HCT116 (cell line): ENCODE measurements at regions not wholly inside any gene's neighbourhood (a gene's known extent, or its start where the extent isn't known, plus 50 kb on each side); places are given as distances from the start of the nearest gene placed in this dataset.

Experiments
- ATAC-seq: fragments of 200-7000 bp; cut with Tn5 transposase; 2 replicates; pipeline ENCODE4 v1.9.1; 2020; ENCODE audit warnings: mild to moderate bottlenecking, moderate library complexity
- BruUV-seq: library from RNA; stranded (reverse); fragments of 400-500 nt; replicated peaks from 2 replicates; lab custom pipeline; 2021; lab: Mats Ljungman, UMichigan
- CTCF ChIA-PET: fragments of 300-600 bp; sonication (Branson Sonifier 250); formaldehyde crosslinking; loops from one replicate; lab custom pipeline; 2021; ENCODE audit warnings: antibody characterized with exemption; lab: Charles Lee
- POLR2A ChIA-PET: fragments of 300-600, 350-600 bp; sonication (Branson Sonifier 250); formaldehyde crosslinking; loops from one replicate; lab custom pipeline; 2021; ENCODE audit warnings: antibody characterized with exemption; lab: Charles Lee
- RAD21 ChIA-PET, 2 experiments: fragments of 300-600 bp; sonication (Branson Sonifier 250); formaldehyde crosslinking; loops; one replicate each; lab custom pipeline; 2023; ENCODE audit warnings: low total read pairs in 2 of 2; ENCODE audit not compliant: uncharacterized antibody in 2 of 2, unreplicated experiment in 2 of 2, low non-redundant PET in 1 of 2; lab: Charles Lee
- DNase-seq: peaks from one replicate; pipeline ENCODE4 v3.0.0-alpha.2; 2010; ENCODE audit warnings: low read depth, low spot score
- H2AFZ ChIP-seq: fragments of 200-600 bp; shearing (Covaris generic), sonication (generic); 2 replicates; pipeline ENCODE4 v1.6.1; 2017; ENCODE audit warnings: low read depth, mixed run types, mixed read lengths, antibody characterized with exemption, low read length; ENCODE audit not compliant: poor library complexity, severe bottlenecking
- H3K27ac ChIP-seq: 2 replicates; pipeline ENCODE4 v1.5.1; 2012; ENCODE audit warnings: low read depth, low read length
- H3K27me3 ChIP-seq: fragments of 200-600 bp; sonication (generic); 2 replicates; pipeline ENCODE4 v1.6.1; 2016; ENCODE audit warnings: mixed run types, low read length, mixed read lengths; ENCODE audit not compliant: insufficient read depth
- H3K36me3 ChIP-seq, 2 experiments: fragments of 200-500 bp in 1 of 2; fragments of 200-600 bp in 1 of 2; sonication (Bioruptor generic) in 1 of 2; sonication (generic) in 1 of 2; 2 replicates each; pipeline versions ENCODE4 v1.5.1 to v1.6.1; 2014 to 2016; ENCODE audit warnings: low read length in 2 of 2, inconsistent platforms in 1 of 2, mixed read lengths in 1 of 2, mixed run types in 1 of 2; ENCODE audit not compliant: insufficient read depth in 2 of 2, control insufficient read depth in 1 of 2
- H3K4me1 ChIP-seq, 2 experiments: fragments of 200-600 bp in 1 of 2; sonication (generic) in 1 of 2; 2 replicates each; pipeline versions ENCODE4 v1.5.1 to v1.6.1; 2012 to 2017; ENCODE audit warnings: low read length in 2 of 2, inconsistent platforms in 1 of 2, mild to moderate bottlenecking in 1 of 2, mixed read lengths in 1 of 2, mixed run types in 1 of 2, moderate library complexity in 1 of 2; ENCODE audit not compliant: insufficient read depth in 2 of 2, control insufficient read depth in 1 of 2
- H3K4me2 ChIP-seq: fragments of 200-600 bp; sonication (generic); 2 replicates; pipeline ENCODE4 v1.6.1; 2017; ENCODE audit warnings: mixed run types, low read length, mixed read lengths
- H3K4me3 ChIP-seq, 2 experiments: fragments of 200-600 bp in 1 of 2; sonication (generic) in 1 of 2; replicated peaks in 1 of 2; 2 replicates each; pipeline ENCODE4 v1.5.1; 2011 to 2016; ENCODE audit warnings: low read length in 2 of 2, control low read depth in 1 of 2, low read depth in 1 of 2, mild to moderate bottlenecking in 1 of 2, mixed read lengths in 1 of 2, mixed run types in 1 of 2
- H3K79me2 ChIP-seq: fragments of 200-600 bp; sonication (generic); 2 replicates; pipeline ENCODE4 v1.6.1; 2017; ENCODE audit warnings: mild to moderate bottlenecking, mixed run types, low read length, moderate library complexity, mixed read lengths; ENCODE audit not compliant: insufficient read depth
- H3K9ac ChIP-seq: fragments of 200-600 bp; sonication (generic); 2 replicates; pipeline ENCODE4 v1.6.1; 2016; ENCODE audit warnings: low read length, mixed read lengths
- H3K9me2 ChIP-seq: fragments of 200-600 bp; sonication (generic), shearing (Covaris generic); 2 replicates; pipeline ENCODE4 v1.6.1; 2017; ENCODE audit warnings: mixed run types, mild to moderate bottlenecking, moderate library complexity; ENCODE audit not compliant: insufficient read depth
- H3K9me3 ChIP-seq, 2 experiments: fragments of 200-500 bp in 1 of 2; fragments of 200-600 bp in 1 of 2; sonication (Bioruptor generic) in 1 of 2; sonication (generic) in 1 of 2; 2 replicates each; pipeline ENCODE4 v1.6.1; 2014 to 2017; ENCODE audit warnings: low read length in 2 of 2, mixed read lengths in 2 of 2, inconsistent platforms in 1 of 2, low read depth in 1 of 2, mild to moderate bottlenecking in 1 of 2, mixed run types in 1 of 2, moderate library complexity in 1 of 2; ENCODE audit not compliant: control insufficient read depth in 1 of 2, insufficient read depth in 1 of 2
- H4K20me1 ChIP-seq: fragments of 200-600 bp; sonication (generic), shearing (Covaris generic); 2 replicates; pipeline ENCODE4 v1.6.1; 2017; ENCODE audit warnings: mixed run types, mild to moderate bottlenecking, moderate library complexity; ENCODE audit not compliant: insufficient read depth
- CBX3 ChIP-seq: IDR thresholded peaks from 2 replicates; pipeline ENCODE4 v1.6.1; 2012; ENCODE audit warnings: low read depth
- CEBPB ChIP-seq: IDR thresholded peaks from 2 replicates; pipeline ENCODE4 v1.6.1; 2012; ENCODE audit warnings: low read depth
- CTCF ChIP-seq, 3 experiments: fragments of 200-600 bp in 1 of 3; sonication (generic) in 1 of 3; IDR thresholded peaks in 2 of 3; conservative IDR thresholded peaks in 1 of 3; 2 replicates each; pipeline ENCODE4 v1.5.1; 2012 to 2017; ENCODE audit warnings: low read depth in 2 of 3, low read length in 2 of 3, antibody characterized with exemption in 1 of 3, borderline replicate concordance in 1 of 3, control low read depth in 1 of 3, mild to moderate bottlenecking in 1 of 3, mixed read lengths in 1 of 3, mixed run types in 1 of 3, moderate library complexity in 1 of 3; ENCODE audit not compliant: insufficient read depth in 1 of 3
- EGR1 ChIP-seq: IDR thresholded peaks from 2 replicates; pipeline ENCODE4 v1.6.1; 2012; ENCODE audit warnings: low read depth
- ELF1 ChIP-seq: IDR thresholded peaks from 2 replicates; pipeline ENCODE4 v1.6.1; 2012; ENCODE audit warnings: low read depth, borderline replicate concordance
- EZH2 ChIP-seq: fragments of 200-600 bp; sonication (generic); IDR thresholded peaks from 2 replicates; pipeline ENCODE4 v1.6.1; 2017; ENCODE audit warnings: antibody characterized with exemption, mixed run types
- EZH2phosphoT487 ChIP-seq: fragments of 200-600 bp; IDR thresholded peaks from 2 replicates; pipeline ENCODE4 v1.6.1; 2018; ENCODE audit warnings: antibody characterized with exemption, borderline replicate concordance
- MAX ChIP-seq: IDR thresholded peaks from 2 replicates; pipeline ENCODE4 v1.6.1; 2012
- POLR2A ChIP-seq: IDR thresholded peaks from 2 replicates; pipeline ENCODE4 v1.7.0; 2011; ENCODE audit warnings: borderline replicate concordance; ENCODE audit not compliant: insufficient read depth, insufficient read length; ENCODE audit errors: extremely low read depth
- POLR2AphosphoS5 ChIP-seq: IDR thresholded peaks from 2 replicates; pipeline ENCODE4 v1.6.1; 2011; ENCODE audit warnings: mild to moderate bottlenecking, low read depth, low read length, moderate library complexity
- RAD21 ChIP-seq: IDR thresholded peaks from 2 replicates; pipeline ENCODE4 v1.6.1; 2012; ENCODE audit warnings: low read depth, mild to moderate bottlenecking
- REST ChIP-seq: IDR thresholded peaks from 2 replicates; pipeline ENCODE4 v1.6.1; 2012; ENCODE audit warnings: low read depth
- SIN3A ChIP-seq: IDR thresholded peaks from 2 replicates; pipeline ENCODE4 v1.6.1; 2012; ENCODE audit warnings: low read depth
- SP1 ChIP-seq: IDR thresholded peaks from 2 replicates; pipeline ENCODE4 v1.6.1; 2012; ENCODE audit warnings: low read depth
- SRF ChIP-seq: IDR thresholded peaks from 2 replicates; pipeline ENCODE4 v1.6.1; 2012; ENCODE audit warnings: low read depth
- TCF7L2 ChIP-seq: IDR thresholded peaks from 2 replicates; pipeline ENCODE4 v1.7.0; 2011; ENCODE audit warnings: borderline replicate concordance, inconsistent platforms; ENCODE audit not compliant: insufficient read depth, insufficient read length; ENCODE audit errors: extremely low read depth
- YY1 ChIP-seq: IDR thresholded peaks from 2 replicates; pipeline ENCODE4 v1.6.1; 2011; ENCODE audit warnings: low read length, low read depth, moderate library complexity, mild to moderate bottlenecking; ENCODE audit not compliant: insufficient replicate concordance; ENCODE audit errors: extremely low read depth
- ZBTB33 ChIP-seq: IDR thresholded peaks from 2 replicates; pipeline ENCODE4 v1.6.1; 2011; ENCODE audit warnings: mild to moderate bottlenecking, low read length, moderate library complexity; ENCODE audit not compliant: insufficient replicate concordance; ENCODE audit errors: extremely low read depth
- ZNF274 ChIP-seq: fragments of 200-500 bp; sonication (Bioruptor generic); IDR thresholded peaks from 2 replicates; pipeline ENCODE4 v1.6.1; 2014; ENCODE audit warnings: mild to moderate bottlenecking, low read depth, low read length, inconsistent platforms
- intact Hi-C: fragments of 100-400 bp; cut with micrococcal nuclease; formaldehyde crosslinking; loops from 2 replicates; pipeline ENCODE4 v1.10.0; 2022

- no TSS peak for BruUV-seq
- TF ChIP-seq POLR2AphosphoS5: no peak
- TF ChIP-seq ZNF274: no peak
- TF ChIP-seq EZH2: no peak
- TF ChIP-seq POLR2A: no peak
- no peak for TF ChIP-seq RAD21
- TF ChIP-seq YY1: no peak
- TF ChIP-seq EZH2phosphoT487: no peak
- no peak for TF ChIP-seq CTCF (IDR thresholded peaks at IDR 0.05 in 2 of 3, conservative IDR thresholded peaks at IDR 0.05 in 1 of 3; ENCODE audit: borderline replicate concordance in 1 of 3, insufficient read depth in 1 of 3, low read depth in 2 of 3, low read length in 2 of 3)
- TF ChIP-seq CBX3: no peak
- TF ChIP-seq SRF: no peak
- no peak for TF ChIP-seq REST
- no peak for TF ChIP-seq CEBPB
- TF ChIP-seq ELF1: no peak
- no peak for TF ChIP-seq TCF7L2
- no peak for TF ChIP-seq ZBTB33
- TF ChIP-seq MAX: no peak
- no peak for TF ChIP-seq SP1
- no peak for TF ChIP-seq EGR1
- no peak for TF ChIP-seq SIN3A
- Histone ChIP-seq H3K4me3 (no peak overlapping the region), H3K9ac (no peak overlapping the region), H3K4me1 (no peaks in the 10 kb centered on the region; a peak in 1 of 4 replicates), H2AFZ (no peak overlapping the region), H3K27ac (no peak overlapping the region), H3K9me2 (no peaks in the 10 kb centered on the region), H4K20me1 (no peaks in the 10 kb centered on the region), H3K79me2 (no peaks in the 10 kb centered on the region), H3K4me2 (no peak overlapping the region), H3K36me3 (no peaks in the 10 kb centered on the region), H3K9me3 (peaks cover 3 to 19% of the 10 kb centered on the region in 2 experiments; a peak in 2 of 4 replicates), H3K27me3 (no peaks in the 10 kb centered on the region)
- CTCF ChIA-PET: no interaction called here
- DNase-seq (no peak), ATAC-seq (no peak)
- intact Hi-C loops: no loop called here
- POLR2A ChIA-PET: no interaction called here
- RAD21 ChIA-PET: no interaction called here
These were observed 852.5 kb upstream of the LRATD1 start for GRCh38 chr2:13779996-13780395.
